ENCODE measurements at regions not wholly inside any gene's neighbourhood (a gene's known extent, or its start where the extent isn't known, plus 50 kb on each side); places are given as distances from the start of the nearest gene placed in this dataset.

DNA sequence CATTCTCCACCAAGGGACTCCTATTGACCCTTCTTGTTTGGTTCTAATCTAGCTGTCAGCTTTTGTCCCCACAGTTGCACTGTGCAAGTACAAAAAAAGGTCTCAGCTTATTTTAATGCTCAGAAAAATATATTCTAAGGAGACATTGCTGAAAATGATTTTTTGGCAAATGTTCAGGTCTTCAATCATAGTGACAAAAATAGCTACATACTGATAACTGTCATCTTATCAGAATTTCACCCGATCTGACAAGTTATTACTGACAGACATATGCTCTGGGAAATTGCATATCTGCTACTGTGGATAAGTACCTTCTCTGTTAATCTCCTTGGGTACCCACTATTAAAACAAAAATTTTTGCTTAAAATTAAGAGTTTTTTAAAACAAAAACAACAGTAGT is 263.6 kb downstream of the FLRT2 start:
- H3K9me2 ChIP-seq (ENCODE audit: insufficient read depth, low read length), result no peaks in the 10 kb centered on the region
- no peaks in the 10 kb centered on the region for H3K36me3 ChIP-seq (ENCODE audit: insufficient read depth, low read length)
- TF ChIP-seq EP300 (conservative IDR thresholded peaks at IDR 0.05; ENCODE audit: poor library complexity, severe bottlenecking), result peak; percentile 94
- TF ChIP-seq POLR2AphosphoS5 (IDR thresholded peaks at IDR 0.05), result peak; percentile 32
- no peak for TF ChIP-seq CTCF (IDR thresholded peaks at IDR 0.05; ENCODE audit: poor library complexity, severe bottlenecking)
- TF ChIP-seq, protein P1, sequence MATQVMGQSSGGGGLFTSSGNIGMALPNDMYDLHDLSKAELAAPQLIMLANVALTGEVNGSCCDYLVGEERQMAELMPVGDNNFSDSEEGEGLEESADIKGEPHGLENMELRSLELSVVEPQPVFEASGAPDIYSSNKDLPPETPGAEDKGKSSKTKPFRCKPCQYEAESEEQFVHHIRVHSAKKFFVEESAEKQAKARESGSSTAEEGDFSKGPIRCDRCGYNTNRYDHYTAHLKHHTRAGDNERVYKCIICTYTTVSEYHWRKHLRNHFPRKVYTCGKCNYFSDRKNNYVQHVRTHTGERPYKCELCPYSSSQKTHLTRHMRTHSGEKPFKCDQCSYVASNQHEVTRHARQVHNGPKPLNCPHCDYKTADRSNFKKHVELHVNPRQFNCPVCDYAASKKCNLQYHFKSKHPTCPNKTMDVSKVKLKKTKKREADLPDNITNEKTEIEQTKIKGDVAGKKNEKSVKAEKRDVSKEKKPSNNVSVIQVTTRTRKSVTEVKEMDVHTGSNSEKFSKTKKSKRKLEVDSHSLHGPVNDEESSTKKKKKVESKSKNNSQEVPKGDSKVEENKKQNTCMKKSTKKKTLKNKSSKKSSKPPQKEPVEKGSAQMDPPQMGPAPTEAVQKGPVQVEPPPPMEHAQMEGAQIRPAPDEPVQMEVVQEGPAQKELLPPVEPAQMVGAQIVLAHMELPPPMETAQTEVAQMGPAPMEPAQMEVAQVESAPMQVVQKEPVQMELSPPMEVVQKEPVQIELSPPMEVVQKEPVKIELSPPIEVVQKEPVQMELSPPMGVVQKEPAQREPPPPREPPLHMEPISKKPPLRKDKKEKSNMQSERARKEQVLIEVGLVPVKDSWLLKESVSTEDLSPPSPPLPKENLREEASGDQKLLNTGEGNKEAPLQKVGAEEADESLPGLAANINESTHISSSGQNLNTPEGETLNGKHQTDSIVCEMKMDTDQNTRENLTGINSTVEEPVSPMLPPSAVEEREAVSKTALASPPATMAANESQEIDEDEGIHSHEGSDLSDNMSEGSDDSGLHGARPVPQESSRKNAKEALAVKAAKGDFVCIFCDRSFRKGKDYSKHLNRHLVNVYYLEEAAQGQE (IDR thresholded peaks at IDR 0.05; ENCODE audit: borderline replicate concordance), result no peak
- peak overlapping the region; percentile 11 for H3K9ac ChIP-seq (ENCODE audit: low read length)
- H3K9me3 ChIP-seq (ENCODE audit: low read length), result no peaks in the 10 kb centered on the region
- no peaks in the 10 kb centered on the region for H3K27me3 ChIP-seq (ENCODE audit: insufficient read depth, low read depth, low read length)
- H3K79me2 ChIP-seq (replicated peaks; ENCODE audit: insufficient read depth, low read length), result no peaks in the 10 kb centered on the region
- no peak overlapping the region for H2AFZ ChIP-seq (ENCODE audit: low read depth, low read length)
- H3F3A ChIP-seq (ENCODE audit: insufficient read depth, low read length, poor library complexity, severe bottlenecking), result no peaks in the 10 kb centered on the region
- H3K27ac ChIP-seq (ENCODE audit: low read length), result peak overlapping the region; percentile 78
- no peak overlapping the region for H3K4me2 ChIP-seq (ENCODE audit: low read length)
- H3K4me3 ChIP-seq (ENCODE audit: low read length), result peak overlapping the region; percentile 15
- no peaks in the 10 kb centered on the region for H4K20me1 ChIP-seq (ENCODE audit: insufficient read depth)

GRCh38 chr14:85789506-85789905 is 259.6 kb downstream of the FLRT2 start:
- H3K36me3 ChIP-seq (ENCODE audit: insufficient read depth, low read length), result no peaks in the 10 kb centered on the region
- H3K9me3 ChIP-seq (ENCODE audit: low read length), result no peaks in the 10 kb centered on the region
- H3K9me2 ChIP-seq (ENCODE audit: insufficient read depth, low read length), result no peaks in the 10 kb centered on the region
- H3K4me3 ChIP-seq (ENCODE audit: low read length), result no peak overlapping the region
- H3K9ac ChIP-seq (ENCODE audit: low read length), result no peak overlapping the region
- no peak overlapping the region for H2AFZ ChIP-seq (ENCODE audit: low read depth, low read length)
- no peaks in the 10 kb centered on the region for H3K27me3 ChIP-seq (ENCODE audit: insufficient read depth, low read depth, low read length)
- H3K4me2 ChIP-seq (ENCODE audit: low read length), result no peak overlapping the region
- TF ChIP-seq RAD21 (conservative IDR thresholded peaks at IDR 0.05) (no peak), TAF1 (IDR thresholded peaks at IDR 0.05; ENCODE audit: low read depth) (no peak), SMC3 (conservative IDR thresholded peaks at IDR 0.05; ENCODE audit: poor library complexity) (no peak)
- no peaks in the 10 kb centered on the region for H3K79me2 ChIP-seq (replicated peaks; ENCODE audit: insufficient read depth, low read length)
- H3F3A ChIP-seq (ENCODE audit: insufficient read depth, low read length, poor library complexity, severe bottlenecking), result no peaks in the 10 kb centered on the region
- H4K20me1 ChIP-seq (ENCODE audit: insufficient read depth), result no peaks in the 10 kb centered on the region
- H3K27ac ChIP-seq (ENCODE audit: low read length), result no peak overlapping the region

GRCh38 chr14:85788470-85789233 is 258.7 kb downstream of the FLRT2 start:
- TF ChIP-seq CTCF (IDR thresholded peaks at IDR 0.05; ENCODE audit: poor library complexity, severe bottlenecking), result no peak
- TF ChIP-seq, protein P1 (IDR thresholded peaks at IDR 0.05; ENCODE audit: borderline replicate concordance), result no peak
- no peak for TF ChIP-seq SMC3 (conservative IDR thresholded peaks at IDR 0.05; ENCODE audit: poor library complexity)
- TF ChIP-seq MXI1 (conservative IDR thresholded peaks at IDR 0.05; ENCODE audit: poor library complexity, severe bottlenecking), result no peak
- TF ChIP-seq POLR2AphosphoS5 (IDR thresholded peaks at IDR 0.05), result no peak
- no peak for TF ChIP-seq EP300 (conservative IDR thresholded peaks at IDR 0.05; ENCODE audit: poor library complexity, severe bottlenecking)
- TF ChIP-seq EZH2 (IDR thresholded peaks at IDR 0.05; ENCODE audit: borderline replicate concordance, insufficient read depth, low read length, poor library complexity, severe bottlenecking), result no peak
- no peak for TF ChIP-seq RAD21 (conservative IDR thresholded peaks at IDR 0.05)
- TF ChIP-seq TAF1 (IDR thresholded peaks at IDR 0.05; ENCODE audit: low read depth), result no peak
- H3K9ac ChIP-seq (ENCODE audit: low read length), result no peak overlapping the region
- no peaks in the 10 kb centered on the region for H3K79me2 ChIP-seq (replicated peaks; ENCODE audit: insufficient read depth, low read length)
- H3K4me2 ChIP-seq (ENCODE audit: low read length), result no peak overlapping the region
- H3K9me2 ChIP-seq (ENCODE audit: insufficient read depth, low read length), result no peaks in the 10 kb centered on the region
- no peaks in the 10 kb centered on the region for H3K36me3 ChIP-seq (ENCODE audit: insufficient read depth, low read length)
- H3K27me3 ChIP-seq (ENCODE audit: insufficient read depth, low read depth, low read length), result no peaks in the 10 kb centered on the region
- H3F3A ChIP-seq (ENCODE audit: insufficient read depth, low read length, poor library complexity, severe bottlenecking), result no peaks in the 10 kb centered on the region
- H3K27ac ChIP-seq (ENCODE audit: low read length), result no peak overlapping the region
- H3K4me3 ChIP-seq (ENCODE audit: low read length), result no peak overlapping the region
- no peaks in the 10 kb centered on the region for H4K20me1 ChIP-seq (ENCODE audit: insufficient read depth)
- H3K9me3 ChIP-seq (ENCODE audit: low read length), result no peaks in the 10 kb centered on the region
- no peak overlapping the region for H2AFZ ChIP-seq (ENCODE audit: low read depth, low read length)
